Psoas muscle (tissue), 7 donors: ENCODE measurements at regions not wholly inside any gene's neighbourhood (a gene's known extent, or its start where the extent isn't known, plus 50 kb on each side); places are given as distances from the start of the nearest gene placed in this dataset.

Source experiments
- ATAC-seq, 4 donors: fragments of 200-7000 bp; cut with Tn5 transposase; one replicate each; pipeline ENCODE4 v1.9.1; 2020; ENCODE audit warnings: moderate library complexity in 3 of 4, mild to moderate bottlenecking in 2 of 4
- DNase-seq, 2 donors: peaks; one replicate each; pipeline ENCODE4 v3.0.0-alpha.2; 2020
- H3K27ac ChIP-seq: fragments of 200-600 bp; one replicate; pipeline ENCODE4 v1.8.0; 2022
- H3K27me3 ChIP-seq, 3 donors: fragments of 200-600 bp in 1 of 3; one replicate each; pipeline versions ENCODE4 v1.6.1 to v1.8.0; 2013 to 2022; ENCODE audit warnings: low read length in 2 of 3, mild to moderate bottlenecking in 2 of 3, moderate library complexity in 1 of 3; ENCODE audit not compliant: insufficient read depth in 3 of 3
- H3K36me3 ChIP-seq, 2 donors: fragments of 200-600 bp in 1 of 2; one replicate each; pipeline versions ENCODE4 v1.6.1 to v1.8.0; 2013 to 2022; ENCODE audit warnings: low read depth in 1 of 2, mild to moderate bottlenecking in 1 of 2, moderate library complexity in 1 of 2; ENCODE audit not compliant: insufficient read depth in 1 of 2
- H3K4me1 ChIP-seq: fragments of 200-600 bp; one replicate; pipeline ENCODE4 v1.8.0; 2022
- H3K4me3 ChIP-seq: fragments of 200-600 bp; one replicate; pipeline ENCODE4 v1.8.0; 2022; ENCODE audit warnings: mild to moderate bottlenecking
- H3K9me3 ChIP-seq: fragments of 200-600 bp; one replicate; pipeline ENCODE4 v1.8.0; 2022
- CTCF ChIP-seq: fragments of 200-600 bp; IDR thresholded peaks from one replicate; pipeline ENCODE4 v1.8.0; 2022; ENCODE audit warnings: antibody characterized with exemption
- WGBS, 3 donors: extraction: QIAGEN DNeasy Blood & Tissue Kit; methylation state at CpG; one replicate each; pipeline versions ENCODE4 v1.1.6 to v1.1.7; 2013; 5-methylcytosine and 5-hydroxymethylcytosine counted together
- intact Hi-C, 2 donors: fragments of 100-400 bp; cut with DNase I; formaldehyde crosslinking; loops; one replicate each; pipeline versions ENCODE4 v1.11.0 to v1.14.2; 2022
- donor health status: healthy with polysubstance abuse.
- donor health status: DM: no; HTN: no; CAD: no; lungs with moderate emphysema.
- donor health status: Bipolar disorder and iron deficiency.
- donor health status: healthy.
- donor health status: DM: yes; HTN: yes; CAD: no.
- donor health status: DM: no; HTN: no; CAD: no.
- donor health status: DM: yes; HTN: yes; CAD: no.

- Histone ChIP-seq H3K36me3 (no peaks in the 10 kb centered on the region), H3K4me1 (no peaks in the 10 kb centered on the region), H3K9me3 (no peaks in the 10 kb centered on the region), H3K27me3 (no peaks in the 10 kb centered on the region), H3K4me3 (no peak overlapping the region), H3K27ac (no peak overlapping the region)
- 87 to 90% (median 87%) methylated on average over 2 of the region's 2 CpGs for WGBS, 3 donors
- TF ChIP-seq CTCF, result no peak
- DNase-seq (no peak), ATAC-seq (no peak)
- intact Hi-C loops, result loop anchor here in 1 of 2 donors (10.0 kb wide), 1 partner anchor 71 kb away; the partner anchor contains the start of gene RGL1
Observed at GRCh38 chr1:183733715-183734114, 71.2 kb upstream of the RGL1 start.

GRCh38 chr1:183732236-183732880 is 72.6 kb upstream of the RGL1 start:
- no peak overlapping the region for H3K27ac ChIP-seq
- H3K36me3 ChIP-seq, result no peaks in the 10 kb centered on the region
- no peaks in the 10 kb centered on the region for H3K27me3 ChIP-seq
- no peak for ATAC-seq
- no peak for TF ChIP-seq CTCF
- 33 to 35% (median 35%) methylated on average over 6 of the region's 6 CpGs for WGBS, 3 donors
- H3K4me1 ChIP-seq, result no peaks in the 10 kb centered on the region
- no peak overlapping the region for H3K4me3 ChIP-seq
- no peaks in the 10 kb centered on the region for H3K9me3 ChIP-seq
- DNase-seq, result no peak
- intact Hi-C loops, result loop anchor here in 1 of 2 donors (10.0 kb wide), 1 partner anchor 72 kb away; the partner anchor contains the start of gene RGL1

GRCh38 chr1:183730886-183731573 is 73.9 kb upstream of the RGL1 start:
- no peaks in the 10 kb centered on the region for H3K36me3 ChIP-seq
- 75 to 77% (median 76%) methylated on average over 2 of the region's 2 CpGs for WGBS, 3 donors
- H3K27ac ChIP-seq, result no peak overlapping the region
- no peak overlapping the region for H3K4me3 ChIP-seq
- no peak for TF ChIP-seq CTCF
- ATAC-seq (no peak), DNase-seq (no peak)
- no peaks in the 10 kb centered on the region for H3K9me3 ChIP-seq
- H3K27me3 ChIP-seq, result no peaks in the 10 kb centered on the region
- no peaks in the 10 kb centered on the region for H3K4me1 ChIP-seq
- intact Hi-C loops, result loop anchor here in 1 of 2 donors (10.0 kb wide), 1 partner anchor 74 kb away; the partner anchor contains the start of gene RGL1

GRCh38 chr1:183730107-183730724 is 74.7 kb upstream of the RGL1 start:
- Histone ChIP-seq H3K4me3 (no peak overlapping the region), H3K9me3 (no peaks in the 10 kb centered on the region), H3K27ac (no peak overlapping the region), H3K4me1 (no peaks in the 10 kb centered on the region), H3K27me3 (no peaks in the 10 kb centered on the region), H3K36me3 (no peaks in the 10 kb centered on the region)
- intact Hi-C loops, result loop anchor here in 1 of 2 donors (10.0 kb wide), 1 partner anchor 75 kb away; the partner anchor contains the start of gene RGL1
- TF ChIP-seq CTCF, result no peak
- 79 to 86% (median 84%) methylated on average over 2 of the region's 2 CpGs for WGBS, 3 donors
- DNase-seq (no peak), ATAC-seq (no peak)
